ENCODE measurements at regions not wholly inside any gene's neighbourhood (a gene's known extent, or its start where the extent isn't known, plus 50 kb on each side); places are given as distances from the start of the nearest gene placed in this dataset.
"Not testable (repeated sequence)": the region's sequence is repeated elsewhere in the genome, so short reads cannot be mapped to it uniquely, and the experiment has no call there.

DNA sequence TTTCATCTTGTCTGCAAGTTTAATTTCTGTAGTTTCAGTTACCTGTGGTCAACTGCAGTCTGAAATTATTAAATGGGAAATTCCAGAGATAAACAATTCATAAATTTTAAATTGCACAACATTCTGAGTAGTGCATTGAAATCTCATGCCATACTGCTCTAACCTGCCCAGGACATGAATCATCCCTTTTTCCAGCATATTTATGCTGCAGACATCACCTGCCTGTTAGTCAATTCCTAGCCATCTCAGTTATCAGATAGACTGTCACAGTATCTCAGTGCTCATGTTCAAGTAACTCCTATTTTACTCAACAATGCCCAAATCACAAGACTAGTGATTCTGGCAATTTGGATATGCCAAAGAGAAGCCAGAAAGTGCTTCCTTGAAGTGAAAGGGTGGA is 223.0 kb upstream of the GRIA1 start:
- Mint-ChIP-seq H3K36me3 (ENCODE audit: low read depth) (no peaks in the 10 kb centered on the region), H3K4me1 (no peaks in the 10 kb centered on the region), H3K27ac (no peak overlapping the region), H3K27me3 (no peaks in the 10 kb centered on the region), H3K4me3 (no peak overlapping the region), H3K9me3 (peaks cover 5% of the 10 kb centered on the region)
- TF ChIP-seq, protein P1, sequence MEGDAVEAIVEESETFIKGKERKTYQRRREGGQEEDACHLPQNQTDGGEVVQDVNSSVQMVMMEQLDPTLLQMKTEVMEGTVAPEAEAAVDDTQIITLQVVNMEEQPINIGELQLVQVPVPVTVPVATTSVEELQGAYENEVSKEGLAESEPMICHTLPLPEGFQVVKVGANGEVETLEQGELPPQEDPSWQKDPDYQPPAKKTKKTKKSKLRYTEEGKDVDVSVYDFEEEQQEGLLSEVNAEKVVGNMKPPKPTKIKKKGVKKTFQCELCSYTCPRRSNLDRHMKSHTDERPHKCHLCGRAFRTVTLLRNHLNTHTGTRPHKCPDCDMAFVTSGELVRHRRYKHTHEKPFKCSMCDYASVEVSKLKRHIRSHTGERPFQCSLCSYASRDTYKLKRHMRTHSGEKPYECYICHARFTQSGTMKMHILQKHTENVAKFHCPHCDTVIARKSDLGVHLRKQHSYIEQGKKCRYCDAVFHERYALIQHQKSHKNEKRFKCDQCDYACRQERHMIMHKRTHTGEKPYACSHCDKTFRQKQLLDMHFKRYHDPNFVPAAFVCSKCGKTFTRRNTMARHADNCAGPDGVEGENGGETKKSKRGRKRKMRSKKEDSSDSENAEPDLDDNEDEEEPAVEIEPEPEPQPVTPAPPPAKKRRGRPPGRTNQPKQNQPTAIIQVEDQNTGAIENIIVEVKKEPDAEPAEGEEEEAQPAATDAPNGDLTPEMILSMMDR (IDR thresholded peaks at IDR 0.05), result no peak
- POLR2A ChIA-PET, result no interaction called here
- ATAC-seq (ENCODE audit: low read depth), result no peak
- DNase-seq, result no peak
- intact Hi-C loops (cut with micrococcal nuclease), result no loop called here
- CTCF ChIA-PET, result no interaction called here

- H3K4me3 Mint-ChIP-seq, result no peak overlapping the region
- TF ChIP-seq, protein P1 (IDR thresholded peaks at IDR 0.05), result no peak
- CTCF ChIA-PET, result no interaction called here
- H3K4me1 Mint-ChIP-seq, result no peaks in the 10 kb centered on the region
- H3K27ac Mint-ChIP-seq, result no peak overlapping the region
- no peaks in the 10 kb centered on the region for H3K36me3 Mint-ChIP-seq (ENCODE audit: low read depth)
- ATAC-seq (ENCODE audit: low read depth) (no peak), DNase-seq (no peak)
- no peaks in the 10 kb centered on the region for H3K27me3 Mint-ChIP-seq
- peaks cover 5% of the 10 kb centered on the region for H3K9me3 Mint-ChIP-seq
- intact Hi-C loops (cut with micrococcal nuclease), result no loop called here
- POLR2A ChIA-PET, result interaction anchor here (0.7 kb wide), 1 partner anchor 193 kb away, joined by 3 read pairs; no protein-coding TSS in a partner anchor
Observed at GRCh38 chr5:153275695-153276094, 214.8 kb upstream of the GRIA1 start.

DNA sequence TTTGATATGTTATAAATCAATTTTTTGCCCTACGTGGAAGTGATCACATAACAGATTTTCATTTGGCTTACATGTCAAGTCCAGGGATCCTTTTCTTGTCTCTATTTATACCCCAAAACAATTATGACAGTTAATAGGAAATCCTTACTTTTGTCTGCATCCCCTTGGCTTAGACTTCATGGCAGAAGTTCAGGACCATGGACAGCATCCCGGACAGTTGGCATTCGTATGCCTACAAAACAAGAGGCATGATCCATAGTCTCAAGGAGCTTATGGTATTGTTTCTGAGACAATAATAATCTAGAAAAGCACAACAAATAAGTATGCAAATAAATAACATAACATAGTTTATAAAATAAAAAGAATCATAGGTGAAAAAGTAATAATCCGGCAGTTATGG is 214.3 kb upstream of the GRIA1 start:
- TF ChIP-seq, protein P1 (IDR thresholded peaks at IDR 0.05), result no peak
- Mint-ChIP-seq H3K27me3 (no peaks in the 10 kb centered on the region), H3K4me3 (no peak overlapping the region), H3K4me1 (no peaks in the 10 kb centered on the region), H3K27ac (no peak overlapping the region), H3K36me3 (ENCODE audit: low read depth) (no peaks in the 10 kb centered on the region), H3K9me3 (peaks cover 4% of the 10 kb centered on the region)
- no peak for ATAC-seq (ENCODE audit: low read depth)
- no peak for DNase-seq
- intact Hi-C loops (cut with micrococcal nuclease), result no loop called here
- CTCF ChIA-PET, result no interaction called here
- POLR2A ChIA-PET, result no interaction called here

- H3K9me3 Mint-ChIP-seq; DNase-seq; ATAC-seq (ENCODE audit: low read depth); H3K27me3 Mint-ChIP-seq; H3K36me3 Mint-ChIP-seq (ENCODE audit: low read depth); H3K4me1 Mint-ChIP-seq; intact Hi-C loops (cut with micrococcal nuclease); H3K4me3 Mint-ChIP-seq; H3K27ac Mint-ChIP-seq; POLR2A ChIA-PET; CTCF ChIA-PET: not testable (repeated sequence)
Observed at GRCh38 chr5:153296251-153296844, 194.1 kb upstream of the GRIA1 start.

DNA sequence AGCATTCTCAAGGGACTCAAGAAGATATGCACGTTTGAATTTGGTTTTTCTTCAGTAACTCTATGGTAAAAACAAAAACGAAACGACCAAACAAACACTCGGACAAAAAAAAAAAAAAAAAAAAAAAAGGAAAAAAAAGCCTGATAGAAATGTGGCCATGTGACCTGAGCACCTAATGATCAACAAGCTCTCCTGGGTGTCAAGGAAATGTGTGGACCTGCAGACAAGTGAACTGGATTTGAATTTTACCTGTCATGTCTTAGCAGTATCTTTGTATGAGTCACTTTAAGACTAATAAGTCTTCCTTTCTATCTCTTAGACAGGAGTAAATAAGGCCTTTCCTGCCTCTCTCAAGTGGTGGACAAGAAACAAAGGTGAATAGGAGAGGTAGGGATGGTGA is 190.6 kb upstream of the GRIA1 start:
- Mint-ChIP-seq H3K9me3 (no peaks in the 10 kb centered on the region), H3K4me1 (no peaks in the 10 kb centered on the region), H3K4me3 (no peak overlapping the region), H3K27ac (no peak overlapping the region), H3K27me3 (no peaks in the 10 kb centered on the region), H3K36me3 (ENCODE audit: low read depth) (no peaks in the 10 kb centered on the region)
- ATAC-seq (ENCODE audit: low read depth) (no peak), DNase-seq (no peak)
- ChIA-PET CTCF (no interaction called here), POLR2A (no interaction called here)
- intact Hi-C loops (cut with micrococcal nuclease), result no loop called here
- TF ChIP-seq, protein P1 (IDR thresholded peaks at IDR 0.05), result no peak

GRCh38 chr5:153308282-153308681 is 182.2 kb upstream of the GRIA1 start:
- H3K4me1 Mint-ChIP-seq, result no peaks in the 10 kb centered on the region
- TF ChIP-seq, protein P1 (IDR thresholded peaks at IDR 0.05), result no peak
- ATAC-seq (ENCODE audit: low read depth) (no peak), DNase-seq (no peak)
- H3K27ac Mint-ChIP-seq, result no peak overlapping the region
- ChIA-PET CTCF (no interaction called here), POLR2A (no interaction called here)
- peaks cover 2% of the 10 kb centered on the region for H3K9me3 Mint-ChIP-seq
- no peaks in the 10 kb centered on the region for H3K36me3 Mint-ChIP-seq (ENCODE audit: low read depth)
- intact Hi-C loops (cut with micrococcal nuclease), result no loop called here
- H3K27me3 Mint-ChIP-seq, result no peaks in the 10 kb centered on the region
- H3K4me3 Mint-ChIP-seq, result no peak overlapping the region

Measured in activated B cell treated with CpG ODN at 0.5 μM for 24 hours (primary cell).